ENCODE measurements at regions not wholly inside any gene's neighbourhood (a gene's known extent, or its start where the extent isn't known, plus 50 kb on each side); places are given as distances from the start of the nearest gene placed in this dataset.

- H3K27ac ChIP-seq = no peak overlapping the region
- no peak overlapping the region for H3K4me3 ChIP-seq
- no peak for TF ChIP-seq CTCF (IDR thresholded peaks at IDR 0.05)
- H3K27me3 ChIP-seq = no peaks in the 10 kb centered on the region
- no peak for ATAC-seq
- no peaks in the 10 kb centered on the region for H3K36me3 ChIP-seq
- no peaks in the 10 kb centered on the region for H3K4me1 ChIP-seq
- intact Hi-C loops (cut with DNase I) = no loop called here
- no peaks in the 10 kb centered on the region for H3K9me3 ChIP-seq
- peak in 1 of 4 donors; percentile 20 for DNase-seq
Observed at GRCh38 chr10:2619472-2619871, 447.9 kb upstream of the PFKP start.

GRCh38 chr10:2618690-2619089, 448.7 kb upstream of the PFKP start:
- Histone ChIP-seq H3K9me3 (no peaks in the 10 kb centered on the region), H3K4me3 (no peak overlapping the region), H3K36me3 (no peaks in the 10 kb centered on the region), H3K27ac (no peak overlapping the region), H3K4me1 (no peaks in the 10 kb centered on the region), H3K27me3 (no peaks in the 10 kb centered on the region)
- ATAC-seq = no peak
- no peak for DNase-seq
- no peak for TF ChIP-seq CTCF (IDR thresholded peaks at IDR 0.05)
- intact Hi-C loops (cut with DNase I) = no loop called here

GRCh38 chr10:2616215-2616614, 451.1 kb upstream of the PFKP start:
- H3K9me3 ChIP-seq = no peaks in the 10 kb centered on the region
- DNase-seq = no peak
- H3K27ac ChIP-seq = no peak overlapping the region
- no peaks in the 10 kb centered on the region for H3K36me3 ChIP-seq
- H3K27me3 ChIP-seq = no peaks in the 10 kb centered on the region
- no peak for TF ChIP-seq CTCF (IDR thresholded peaks at IDR 0.05)
- no peak overlapping the region for H3K4me3 ChIP-seq
- no peak for ATAC-seq
- intact Hi-C loops (cut with DNase I) = no loop called here
- H3K4me1 ChIP-seq = no peaks in the 10 kb centered on the region

DNA sequence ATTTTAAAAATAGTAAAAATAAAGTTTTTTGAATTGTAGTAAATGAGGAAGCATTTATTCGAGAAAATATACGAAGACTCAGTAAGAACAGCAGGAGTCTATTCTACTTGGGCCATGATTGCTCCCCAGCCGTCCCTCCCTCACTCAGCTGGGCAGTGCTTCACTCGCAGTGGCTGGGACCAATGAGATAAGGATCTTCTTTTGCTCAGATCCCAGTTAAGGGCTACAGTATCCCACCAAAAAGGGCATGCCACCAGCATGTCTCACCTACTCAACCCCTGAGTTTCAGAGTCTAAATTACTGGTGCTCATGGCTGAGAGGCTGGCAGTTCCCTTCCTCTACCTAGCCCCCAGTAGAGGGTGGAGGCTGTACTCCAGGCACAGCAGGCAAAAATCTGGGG, 455.7 kb upstream of the PFKP start:
- no peak overlapping the region for H3K4me3 ChIP-seq
- H3K27ac ChIP-seq = no peak overlapping the region
- intact Hi-C loops (cut with DNase I) = no loop called here
- ATAC-seq = no peak
- H3K36me3 ChIP-seq = no peaks in the 10 kb centered on the region
- no peak for DNase-seq
- TF ChIP-seq CTCF (IDR thresholded peaks at IDR 0.05) = no peak
- H3K4me1 ChIP-seq = no peaks in the 10 kb centered on the region
- H3K27me3 ChIP-seq = no peaks in the 10 kb centered on the region
- H3K9me3 ChIP-seq = no peaks in the 10 kb centered on the region

- TF ChIP-seq CTCF (IDR thresholded peaks at IDR 0.05) = no peak
- Histone ChIP-seq H3K4me1 (no peaks in the 10 kb centered on the region), H3K27ac (no peak overlapping the region), H3K36me3 (no peaks in the 10 kb centered on the region), H3K4me3 (no peak overlapping the region), H3K9me3 (peaks cover 0 to 3% of the 10 kb centered on the region in 2 donors), H3K27me3 (no peaks in the 10 kb centered on the region)
- intact Hi-C loops (cut with DNase I) = no loop called here
- DNase-seq = no peak
- no peak for ATAC-seq
Observed at GRCh38 chr10:2610946-2611345, 456.4 kb upstream of the PFKP start.
